AML-193 (cell line): ENCODE measurements at regions not wholly inside any gene's neighbourhood (a gene's known extent, or its start where the extent isn't known, plus 50 kb on each side); places are given as distances from the start of the nearest gene placed in this dataset.
A peak's percentile ranks its signal among the peaks of the same experiment; 100 is the strongest.

Source experiments
- DNase-seq, 2 experiments: peaks; one replicate each; lab custom pipeline; 2025; lab: John Stamatoyannopoulos, UW

DNA sequence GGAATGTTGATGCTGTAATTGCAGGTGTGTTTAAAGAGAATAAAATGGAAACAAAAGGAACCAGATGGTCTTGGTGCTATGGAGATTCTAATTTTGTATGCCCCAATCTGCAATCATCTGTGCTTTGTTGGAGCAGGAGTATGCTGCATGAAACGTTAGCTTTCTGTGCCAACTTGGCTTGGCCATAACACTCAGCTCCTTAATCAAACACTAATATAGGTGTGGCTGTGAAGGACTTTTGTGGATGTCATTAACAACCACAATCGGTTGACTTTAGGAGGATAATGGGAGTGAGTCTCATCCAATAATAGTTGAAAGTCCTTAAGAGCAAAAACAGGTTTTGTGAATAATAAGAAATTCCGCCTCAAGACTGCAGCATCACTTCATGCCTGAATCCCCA is 399.2 kb downstream of the NLGN4X start:
- no peak for DNase-seq

DNA sequence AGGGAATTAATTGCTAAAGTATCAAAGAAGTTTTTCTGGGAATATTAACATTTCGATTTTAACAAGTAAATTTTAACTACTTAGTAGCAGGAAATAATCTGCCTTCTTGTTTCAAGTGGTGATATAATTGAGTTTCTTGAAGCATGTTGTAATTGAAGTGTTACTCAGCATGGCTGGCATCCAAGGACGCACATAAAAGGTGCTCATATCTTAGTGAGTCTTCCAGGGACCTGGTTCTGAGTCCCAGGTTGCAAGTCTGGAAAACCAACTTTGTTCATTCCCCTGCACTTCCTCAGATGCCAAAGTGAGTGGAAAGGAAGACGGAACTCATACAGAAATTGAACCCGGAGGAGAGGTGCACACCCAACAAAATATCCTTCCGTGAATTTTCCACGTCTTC is 399.6 kb downstream of the NLGN4X start:
- DNase-seq = no peak

DNA sequence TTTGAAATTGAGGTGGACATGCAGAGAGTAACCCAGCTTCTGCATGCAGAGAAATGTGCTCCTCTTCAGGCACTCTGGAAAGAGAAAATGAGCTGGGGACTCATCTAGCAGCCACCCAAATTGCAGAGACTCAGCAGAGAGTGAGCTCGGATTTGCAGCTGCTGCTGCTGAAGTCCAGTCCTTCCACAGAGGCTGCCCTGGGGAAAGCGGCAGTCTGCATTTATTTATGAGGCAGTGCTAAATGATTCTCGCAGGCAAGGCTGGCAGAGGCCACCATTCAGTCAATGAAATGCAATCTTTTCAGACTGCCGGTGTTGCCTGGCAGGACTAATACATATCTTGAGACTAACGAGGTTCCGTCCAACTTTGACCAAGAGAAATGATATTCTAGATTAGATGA is 404.8 kb downstream of the NLGN4X start:
- DNase-seq = no peak

DNA sequence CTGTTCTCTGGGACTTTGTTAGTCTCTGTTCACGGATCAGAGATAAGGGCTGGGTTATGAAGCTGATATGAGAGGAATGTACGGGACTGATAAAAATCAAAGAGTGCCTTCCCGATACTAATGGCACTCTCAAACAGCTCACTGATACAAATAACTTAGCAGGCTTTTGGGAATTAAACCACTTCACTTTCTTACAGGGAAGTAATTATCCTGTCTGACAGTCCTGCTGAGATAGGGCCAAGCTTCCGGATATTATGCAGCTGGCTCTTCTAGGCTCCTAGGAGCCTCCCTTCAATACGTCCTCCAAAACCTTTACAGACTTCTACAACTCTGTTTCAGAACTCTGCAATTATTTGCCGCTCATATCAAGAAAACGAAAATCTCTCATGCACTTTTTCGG is 418.0 kb downstream of the NLGN4X start:
- DNase-seq = no peak

DNA sequence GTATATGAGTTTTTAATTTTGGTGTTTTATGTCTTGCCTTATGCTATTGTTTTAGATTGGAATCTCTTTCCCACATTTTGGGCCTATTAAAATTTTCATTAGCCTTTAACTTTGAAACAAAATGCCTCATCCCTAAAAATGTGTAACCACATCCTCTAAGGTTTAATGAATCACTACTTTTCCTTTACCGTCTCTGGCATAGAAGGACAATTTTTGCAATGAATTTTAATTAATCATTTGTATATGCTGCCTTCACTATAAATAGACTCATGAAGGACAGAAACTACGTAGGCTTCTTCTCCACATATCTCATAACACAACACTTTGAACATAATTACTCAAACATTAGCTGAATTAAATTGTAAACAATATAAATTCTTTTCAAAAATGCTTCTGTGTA is 421.5 kb downstream of the NLGN4X start:
- DNase-seq = no peak

DNA sequence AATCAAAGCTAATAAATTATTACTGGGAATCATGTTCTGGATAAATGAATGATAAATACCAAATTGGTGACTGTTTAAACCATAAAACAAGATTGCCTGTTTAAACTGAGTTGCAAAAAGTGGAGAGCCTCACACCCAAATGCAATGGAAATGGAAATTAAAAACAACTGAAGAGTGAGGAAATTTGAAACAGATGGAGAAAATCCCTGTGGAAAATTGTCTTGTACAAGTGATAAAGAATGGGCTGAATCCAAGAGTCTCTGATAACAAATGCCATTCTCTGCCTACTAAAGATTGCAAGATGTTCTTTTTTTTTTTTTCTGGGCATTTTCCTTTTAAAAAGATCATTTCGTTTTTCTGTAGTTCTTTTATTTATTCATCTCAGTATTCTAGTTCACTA is 426.3 kb downstream of the NLGN4X start:
- DNase-seq = no peak

DNA sequence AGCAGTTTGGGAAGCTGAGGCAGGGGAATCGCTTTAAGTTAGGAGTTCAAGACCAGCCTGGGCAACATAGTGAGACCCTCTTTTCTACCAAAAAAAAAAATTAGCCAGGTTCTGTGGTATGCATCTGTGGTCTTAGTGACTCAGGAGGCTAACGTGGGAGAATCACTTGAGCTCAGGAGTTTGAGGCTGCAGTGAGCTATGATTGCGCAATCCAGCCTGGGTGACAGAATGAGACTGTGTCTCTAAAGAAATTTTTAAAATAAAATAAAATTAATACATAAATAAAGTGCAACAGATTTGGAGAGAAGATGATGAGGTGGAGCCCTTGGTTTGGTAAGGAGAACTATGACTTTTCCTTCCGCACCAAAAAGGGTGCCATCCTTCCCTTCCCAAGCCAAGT is 436.9 kb downstream of the NLGN4X start:
- no peak for DNase-seq

DNA sequence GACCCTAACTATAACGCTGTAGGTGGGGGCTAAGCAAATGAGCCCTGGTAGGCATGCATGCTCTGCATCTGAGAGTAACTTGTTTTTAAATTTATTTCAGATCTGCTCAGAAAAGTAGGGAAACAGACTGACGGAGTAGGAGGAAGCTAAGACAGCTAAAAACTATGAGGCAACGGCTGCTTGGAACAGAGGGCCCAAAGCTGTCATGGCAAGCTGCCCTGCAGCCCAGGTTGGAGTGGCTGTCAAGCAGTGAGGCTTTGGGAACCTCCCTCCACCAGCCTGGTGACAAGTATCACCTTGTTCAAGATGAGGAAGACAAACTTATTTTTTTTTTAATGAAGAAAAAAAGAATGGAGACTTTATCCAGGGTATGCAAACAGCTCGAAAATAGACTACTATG is 439.8 kb downstream of the NLGN4X start:
- DNase-seq = no peak

DNA sequence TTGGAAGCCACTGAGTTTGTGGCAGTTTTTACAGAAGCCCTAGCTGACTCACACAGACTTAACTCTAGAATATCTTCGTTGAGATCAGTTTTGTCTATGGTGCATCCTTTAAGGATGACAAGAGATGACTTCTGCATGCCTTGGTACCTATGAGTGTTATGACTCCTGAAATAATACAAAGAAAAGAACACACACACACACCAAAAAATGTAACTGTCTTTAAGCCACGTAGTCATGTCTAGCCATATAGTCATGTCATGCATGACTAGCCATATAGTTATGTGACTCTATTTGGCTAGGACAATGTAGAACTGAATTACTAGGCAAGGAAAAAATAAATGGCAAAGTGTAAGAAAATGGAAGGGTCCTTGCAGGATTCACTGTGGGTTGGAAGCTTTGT is 447.8 kb downstream of the NLGN4X start:
- DNase-seq = no peak

DNA sequence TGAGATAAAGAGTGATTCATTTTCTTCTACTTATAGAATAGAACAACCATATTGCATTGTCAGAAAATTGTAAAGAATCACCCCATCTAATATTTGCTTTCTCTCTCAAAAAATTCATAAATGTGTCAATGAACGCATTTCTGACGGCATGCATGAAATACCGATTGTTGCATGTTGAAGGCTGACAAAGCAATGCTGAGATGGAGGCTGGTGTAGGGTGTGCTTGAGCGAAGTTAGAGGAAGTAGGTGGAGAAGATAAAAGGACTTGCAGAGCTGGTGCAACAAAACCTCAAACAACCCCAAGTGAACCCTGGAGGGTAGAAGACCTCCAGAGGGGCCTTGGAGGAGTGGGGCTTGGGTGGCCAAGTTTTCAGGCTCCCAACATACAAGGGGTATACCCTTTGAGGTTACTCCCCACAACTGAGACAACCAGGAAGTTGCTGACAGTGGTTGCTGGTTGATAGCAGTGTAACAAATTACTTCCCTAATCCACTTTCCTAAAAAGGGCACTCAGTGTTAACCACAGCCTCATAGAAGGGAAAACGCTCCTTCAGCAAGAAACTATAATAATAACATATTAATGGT is 452.7 kb downstream of the NLGN4X start:
- peak; percentile 61 to 67 for DNase-seq

DNA sequence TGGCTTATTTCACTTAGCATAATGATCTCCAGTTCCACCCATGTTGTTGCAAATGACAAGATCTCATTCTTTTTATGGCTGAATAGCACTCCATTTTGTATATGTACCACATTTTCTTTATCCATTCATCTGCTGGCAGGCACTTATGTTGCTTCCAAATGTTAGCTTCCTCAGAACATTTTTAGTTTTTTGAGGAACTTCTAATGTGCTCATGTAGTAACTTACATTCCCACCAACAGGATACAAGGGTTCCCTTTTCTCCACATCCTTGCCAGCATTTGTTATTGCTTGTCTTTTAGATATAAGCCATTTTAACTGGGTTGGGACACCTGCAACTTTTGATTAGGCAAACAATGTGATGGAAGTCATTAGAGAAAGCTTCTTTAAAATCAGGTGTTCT is 454.2 kb downstream of the NLGN4X start:
- DNase-seq = no peak

DNA sequence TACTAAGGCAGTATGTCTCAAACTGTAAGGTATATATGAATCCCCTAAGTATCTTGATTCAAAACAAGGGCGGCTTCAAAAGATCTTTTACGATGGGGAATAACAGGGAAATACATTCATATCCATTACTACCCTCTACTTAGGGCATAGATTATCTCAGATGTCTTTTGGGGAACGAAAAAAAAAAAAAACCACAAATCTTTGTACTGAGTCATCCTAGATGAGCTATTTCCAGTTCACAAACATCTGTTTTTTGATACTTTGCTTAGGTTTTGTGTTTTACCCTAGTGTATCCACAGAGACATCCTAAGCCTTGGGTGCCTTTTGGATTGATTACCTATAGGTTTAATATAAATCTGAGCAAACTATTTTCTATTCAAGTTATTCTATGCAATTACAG is 457.2 kb downstream of the NLGN4X start:
- no peak for DNase-seq

DNA sequence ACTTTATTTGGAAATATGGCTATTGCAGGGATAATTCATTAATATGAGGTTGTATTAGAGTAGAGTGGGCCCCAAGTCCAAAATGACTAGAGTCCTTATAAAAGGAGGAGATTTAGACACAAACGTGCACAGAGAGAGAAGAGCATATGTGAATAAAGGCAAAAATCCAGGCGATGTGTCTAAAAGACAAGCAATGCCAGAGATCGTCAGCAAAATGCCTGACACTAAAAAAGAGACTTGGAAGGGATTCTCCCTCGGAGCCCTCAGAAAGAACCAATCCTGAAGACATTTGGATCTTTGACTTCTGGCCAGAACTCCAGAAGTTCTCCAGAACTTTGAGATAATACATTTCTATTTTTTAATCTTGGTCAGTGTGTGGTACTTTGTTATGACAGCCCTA is 472.1 kb downstream of the NLGN4X start:
- no peak for DNase-seq

DNA sequence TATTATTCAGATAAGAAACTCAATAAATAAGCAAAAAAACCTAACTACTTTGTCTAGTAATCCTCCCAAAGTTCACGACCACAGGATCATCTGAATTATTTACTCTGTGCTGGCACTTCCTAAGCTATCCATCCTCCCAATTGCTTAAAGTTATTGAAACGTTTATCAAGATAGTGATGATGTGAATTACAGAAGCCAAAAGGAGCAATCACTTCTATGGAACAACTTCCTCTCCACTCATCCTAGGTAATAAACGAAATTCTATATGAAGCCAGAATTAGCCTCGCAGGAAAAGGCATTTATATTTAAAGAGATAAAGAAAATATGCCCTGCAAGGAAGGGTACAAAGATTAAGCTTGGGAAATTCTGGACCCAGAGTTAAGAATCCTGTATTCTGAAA is 475.4 kb downstream of the NLGN4X start:
- DNase-seq = no peak

DNA sequence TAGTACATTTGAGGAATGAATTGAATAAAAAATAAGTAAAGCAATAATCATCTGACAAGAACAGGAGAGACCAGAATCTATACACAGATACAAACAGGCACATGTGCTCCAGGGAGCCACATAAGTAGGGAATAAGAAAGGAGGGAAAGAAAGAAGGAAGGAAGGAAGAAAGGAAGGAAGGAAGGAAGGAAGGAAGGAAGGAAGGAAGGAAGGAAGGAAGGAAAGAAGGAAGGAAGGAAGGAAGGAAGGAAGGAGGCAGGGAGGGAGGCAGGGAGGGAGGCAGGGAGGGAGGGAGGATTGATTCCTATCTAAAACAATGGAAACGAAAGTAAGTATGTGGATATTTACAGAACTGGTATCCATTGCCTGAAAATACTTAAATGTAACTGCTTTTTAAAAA is 475.8 kb downstream of the NLGN4X start:
- DNase-seq = no peak

DNA sequence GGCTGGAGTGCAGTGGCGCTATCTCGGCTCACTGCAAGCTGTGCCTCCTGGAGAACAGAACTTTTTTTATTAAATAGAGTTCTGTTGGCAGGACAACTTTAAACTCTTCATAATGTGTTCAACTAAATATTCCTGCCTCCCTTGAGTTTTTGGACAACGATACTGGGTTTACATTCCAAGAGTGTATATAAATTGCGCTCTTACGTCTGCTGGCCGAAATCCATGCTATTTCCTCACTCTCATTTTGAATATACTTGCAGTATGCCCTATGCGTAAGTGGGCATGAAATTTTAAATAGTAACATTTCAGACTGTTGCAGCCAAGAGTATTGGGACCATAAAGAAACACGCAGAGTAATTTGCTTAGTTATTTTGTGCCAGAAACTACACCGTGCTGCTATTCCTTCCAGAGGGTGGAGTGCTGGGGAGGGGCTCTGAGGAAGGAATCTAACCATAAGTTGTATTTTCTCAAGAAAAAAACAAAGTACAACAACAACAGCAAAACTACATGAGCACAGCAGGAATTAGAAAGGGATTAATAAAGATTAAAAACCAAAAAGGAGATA is 480.0 kb downstream of the NLGN4X start:
- no peak for DNase-seq

DNA sequence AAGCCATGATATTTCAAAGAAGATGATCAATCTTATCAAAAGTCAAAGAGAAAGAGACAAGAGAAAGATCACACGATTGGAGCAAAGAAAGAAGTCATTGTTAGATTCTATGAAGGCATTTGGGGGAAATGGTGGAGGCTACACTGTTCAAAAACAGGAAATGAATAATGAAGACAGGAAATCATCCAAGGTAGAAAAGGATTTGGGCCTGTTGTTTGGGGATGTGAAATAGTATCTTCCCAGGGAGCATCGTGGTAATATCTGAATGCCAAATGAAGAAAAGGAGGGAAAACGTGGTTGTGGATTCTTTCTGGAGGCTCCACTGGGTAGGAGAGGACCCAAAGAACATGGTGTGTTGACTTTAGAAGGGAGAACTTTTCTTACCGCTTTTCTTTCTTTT is 482.4 kb downstream of the NLGN4X start:
- DNase-seq = no peak

DNA sequence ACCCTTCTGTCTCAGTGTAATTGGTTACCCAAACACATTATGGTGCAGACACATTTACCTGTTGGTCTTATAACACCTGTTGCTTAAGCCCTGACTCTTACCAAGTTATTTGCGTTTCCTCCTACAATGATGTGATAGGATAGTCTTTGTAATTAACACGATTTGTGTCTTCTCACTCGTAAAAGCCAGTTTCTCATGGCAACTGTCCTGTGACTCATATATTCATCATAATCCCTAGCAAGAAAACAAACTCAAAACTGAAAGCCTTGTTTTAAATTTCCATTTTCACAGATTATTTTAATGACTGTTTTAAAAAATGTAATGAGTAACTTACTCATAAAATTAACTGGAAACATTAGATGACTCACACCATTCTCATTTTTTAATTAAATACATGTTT is 495.2 kb downstream of the NLGN4X start:
- no peak for DNase-seq

DNA sequence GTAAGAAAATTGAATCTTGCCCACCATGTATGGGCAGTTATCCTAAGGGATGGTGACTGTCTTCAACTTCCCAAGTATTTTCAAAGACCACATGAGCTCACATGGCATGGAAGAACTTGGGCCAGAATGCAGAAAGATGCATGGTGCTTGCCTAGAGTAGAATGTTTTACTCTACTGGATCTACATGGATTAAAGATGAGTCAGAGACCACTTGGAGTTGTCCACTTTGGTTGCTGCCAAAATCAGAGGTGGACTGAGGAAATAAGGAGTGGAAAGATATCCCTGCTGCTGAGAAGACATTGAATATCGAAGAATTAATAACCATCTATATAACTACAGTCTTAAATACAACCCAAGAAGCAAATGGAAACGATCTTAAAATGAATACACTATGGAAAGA is 498.1 kb downstream of the NLGN4X start:
- DNase-seq = no peak

DNA sequence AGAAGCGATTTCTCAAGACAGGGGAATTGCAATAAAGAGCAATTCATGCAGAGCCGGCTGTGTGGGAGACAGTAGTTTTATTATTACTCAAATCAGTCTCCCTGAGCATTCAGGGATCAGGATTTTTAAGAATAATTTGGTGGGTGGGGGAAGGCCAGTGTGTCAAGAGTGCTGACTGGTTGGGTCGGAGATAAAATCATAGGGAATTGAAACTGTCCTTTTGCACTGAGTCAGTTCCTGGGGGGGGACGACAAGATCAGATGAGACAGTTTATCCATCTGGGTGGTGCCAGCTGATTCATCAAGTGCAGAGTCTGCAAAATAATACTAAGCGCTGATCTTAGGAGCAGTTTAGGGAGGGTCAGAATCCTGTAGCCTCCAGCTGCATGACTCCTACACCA is 502.4 kb downstream of the NLGN4X start:
- no peak for DNase-seq

DNA sequence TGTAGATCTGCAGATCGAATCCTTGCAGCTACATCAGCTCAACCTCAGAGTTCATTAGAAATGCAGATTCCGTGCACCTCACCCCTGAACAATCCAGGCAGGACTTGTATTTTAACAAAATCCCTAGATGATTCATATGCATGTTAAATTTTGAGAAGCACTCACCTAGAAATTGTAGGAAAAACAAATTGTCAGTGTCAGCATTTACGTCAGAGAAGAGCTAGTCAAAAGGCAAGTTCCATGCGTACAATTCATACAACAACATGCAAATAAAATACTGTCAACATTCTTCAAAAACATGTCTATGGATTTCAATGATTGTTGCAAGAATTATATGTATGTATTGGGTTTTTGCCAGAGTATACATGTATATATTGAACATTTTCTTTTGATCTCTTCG is 504.5 kb downstream of the NLGN4X start:
- DNase-seq = no peak

DNA sequence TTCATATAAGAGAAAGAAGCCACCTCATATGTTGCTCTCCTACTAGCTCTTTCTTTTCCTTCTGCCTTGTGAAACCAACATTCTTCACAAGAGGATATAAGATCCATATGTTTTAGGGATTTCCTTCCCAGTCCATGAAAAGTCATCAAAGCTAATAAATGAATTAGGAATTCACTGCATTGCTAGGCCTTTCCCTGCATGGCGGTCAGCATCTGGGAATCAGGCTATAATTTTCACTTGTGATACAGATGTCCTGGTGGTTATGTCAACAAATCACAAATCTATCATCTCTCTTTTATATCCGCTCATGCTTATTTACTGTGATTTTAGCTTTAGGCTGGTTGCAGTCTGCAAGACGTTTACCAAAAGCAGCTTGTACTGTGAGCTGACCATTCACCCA is 510.0 kb downstream of the NLGN4X start:
- DNase-seq = no peak

DNA sequence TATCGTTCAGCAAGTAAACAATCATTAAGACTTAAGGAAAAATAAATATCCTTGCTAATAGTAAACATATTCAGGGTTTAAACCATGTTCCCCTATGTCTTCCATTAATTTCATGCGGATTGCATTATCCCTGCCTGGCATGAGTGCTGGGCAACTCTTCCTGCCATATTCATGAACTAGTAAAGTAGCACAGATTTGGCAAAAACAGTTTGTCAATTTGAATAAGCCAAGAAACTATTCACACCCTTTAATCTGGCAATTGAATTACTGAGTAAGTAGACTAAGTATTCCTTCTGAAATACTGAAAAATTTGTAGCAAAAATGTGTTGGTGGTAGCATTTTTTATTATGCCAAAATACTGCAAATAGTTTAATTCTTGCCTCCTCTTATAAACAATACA is 512.0 kb downstream of the NLGN4X start:
- no peak for DNase-seq

DNA sequence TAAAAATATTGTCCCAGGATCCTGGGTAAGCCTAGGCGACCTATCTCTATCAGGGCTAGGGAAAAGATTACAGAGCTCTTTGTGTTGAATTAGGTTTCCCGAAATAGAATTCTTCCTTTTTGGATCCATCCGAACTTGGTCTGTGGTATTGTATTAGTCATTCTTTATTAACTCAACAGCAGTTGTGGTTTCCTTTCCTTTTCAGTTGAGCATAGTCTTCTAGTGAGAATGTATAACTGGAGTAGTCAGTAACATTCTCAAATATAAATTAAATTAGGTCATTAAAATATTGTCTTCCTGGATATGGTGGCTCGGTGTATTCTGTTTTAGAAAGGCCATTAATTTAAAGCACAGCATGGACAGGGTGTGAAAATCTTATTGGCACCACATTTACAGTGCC is 520.4 kb downstream of the NLGN4X start:
- no peak for DNase-seq

DNA sequence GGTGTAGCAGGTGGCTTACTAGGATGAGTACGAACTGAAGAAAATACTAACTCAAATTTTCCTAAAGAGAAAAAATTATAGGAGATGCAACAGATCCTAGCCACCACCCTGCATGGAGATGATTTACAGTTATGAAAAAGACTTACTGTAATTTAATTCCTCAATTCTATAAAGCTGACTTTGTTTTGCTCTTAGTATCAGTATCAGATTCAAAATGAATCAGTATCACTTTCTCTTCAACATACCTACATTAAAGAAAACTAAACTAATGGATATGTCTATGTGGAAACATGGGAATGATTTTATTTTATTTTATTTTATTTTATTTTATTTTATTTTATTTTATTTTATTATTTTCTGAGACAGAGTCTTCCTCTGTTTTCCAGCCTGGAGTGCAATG is 525.8 kb downstream of the NLGN4X start:
- DNase-seq = no peak
